Fibroblast of skin of right biceps (primary cell): ENCODE measurements at regions not wholly inside any gene's neighbourhood (a gene's known extent, or its start where the extent isn't known, plus 50 kb on each side); places are given as distances from the start of the nearest gene placed in this dataset.
"Not testable (repeated sequence)": the region's sequence is repeated elsewhere in the genome, so short reads cannot be mapped to it uniquely, and the experiment has no call there.

Experiments
- DNase-seq: peaks from one replicate; pipeline ENCODE4 v3.0.0-alpha.2; 2013

DNA sequence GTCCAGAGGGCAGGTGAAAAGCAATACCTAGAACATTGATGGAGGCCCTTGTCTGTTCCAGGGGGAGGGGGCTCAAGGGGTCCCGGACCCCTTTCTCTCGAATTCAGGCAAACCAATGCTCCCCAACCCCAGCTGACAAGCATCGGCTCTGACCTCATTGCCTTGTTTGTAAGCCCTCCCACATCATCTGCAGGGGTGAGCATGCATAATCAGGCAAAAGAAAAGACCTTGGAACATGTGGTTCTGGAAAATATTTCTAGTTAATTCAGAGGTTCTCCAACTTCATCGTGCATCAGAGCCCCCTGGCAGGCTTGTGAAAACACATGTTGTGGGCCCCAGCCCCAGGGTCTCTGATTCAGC, 231.3 kb downstream of the TOMM20 start:
- DNase-seq = no peak

DNA sequence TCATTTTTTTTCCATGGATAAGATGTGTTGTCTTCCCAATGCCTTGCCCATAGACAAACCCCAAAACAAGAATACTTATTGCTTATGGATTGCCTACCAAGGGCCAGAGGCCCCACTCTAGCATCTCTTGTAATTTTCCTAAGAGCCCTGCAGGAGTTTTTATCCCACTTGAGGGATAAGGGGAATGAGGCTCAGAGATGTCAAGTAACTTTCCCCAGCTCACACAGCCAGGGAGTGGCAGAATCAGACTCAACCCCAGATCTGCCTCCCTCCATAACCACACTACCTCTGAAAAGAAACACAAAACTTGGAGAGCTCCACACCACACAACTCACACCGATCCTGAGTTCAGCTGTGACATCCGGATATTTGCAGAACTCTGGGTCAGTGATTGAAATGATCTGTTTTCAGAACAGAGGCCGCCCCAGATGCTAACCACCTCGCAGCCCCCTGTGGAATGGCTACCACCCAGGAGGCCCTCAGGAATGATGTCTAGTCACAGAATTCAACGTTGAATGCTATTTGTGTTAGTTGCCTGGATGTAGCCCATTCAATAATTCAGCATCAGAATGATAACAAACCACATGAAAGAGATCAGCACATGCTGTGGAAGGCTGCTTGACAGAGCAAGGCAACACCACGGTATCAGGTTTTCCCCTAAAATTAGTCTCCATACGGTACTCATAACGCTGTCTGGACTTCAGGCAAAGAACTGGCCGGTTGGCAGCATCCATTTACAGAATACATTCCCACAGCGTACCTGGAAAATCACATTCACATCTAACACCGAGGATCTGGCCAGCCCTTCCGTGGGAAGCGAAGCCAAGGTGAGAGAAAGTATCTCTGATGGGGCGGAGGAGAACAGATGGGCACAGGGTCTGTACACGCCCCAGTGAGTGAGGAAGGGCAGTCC, 231.9 kb downstream of the TOMM20 start:
- DNase-seq = peak; percentile 68

DNA sequence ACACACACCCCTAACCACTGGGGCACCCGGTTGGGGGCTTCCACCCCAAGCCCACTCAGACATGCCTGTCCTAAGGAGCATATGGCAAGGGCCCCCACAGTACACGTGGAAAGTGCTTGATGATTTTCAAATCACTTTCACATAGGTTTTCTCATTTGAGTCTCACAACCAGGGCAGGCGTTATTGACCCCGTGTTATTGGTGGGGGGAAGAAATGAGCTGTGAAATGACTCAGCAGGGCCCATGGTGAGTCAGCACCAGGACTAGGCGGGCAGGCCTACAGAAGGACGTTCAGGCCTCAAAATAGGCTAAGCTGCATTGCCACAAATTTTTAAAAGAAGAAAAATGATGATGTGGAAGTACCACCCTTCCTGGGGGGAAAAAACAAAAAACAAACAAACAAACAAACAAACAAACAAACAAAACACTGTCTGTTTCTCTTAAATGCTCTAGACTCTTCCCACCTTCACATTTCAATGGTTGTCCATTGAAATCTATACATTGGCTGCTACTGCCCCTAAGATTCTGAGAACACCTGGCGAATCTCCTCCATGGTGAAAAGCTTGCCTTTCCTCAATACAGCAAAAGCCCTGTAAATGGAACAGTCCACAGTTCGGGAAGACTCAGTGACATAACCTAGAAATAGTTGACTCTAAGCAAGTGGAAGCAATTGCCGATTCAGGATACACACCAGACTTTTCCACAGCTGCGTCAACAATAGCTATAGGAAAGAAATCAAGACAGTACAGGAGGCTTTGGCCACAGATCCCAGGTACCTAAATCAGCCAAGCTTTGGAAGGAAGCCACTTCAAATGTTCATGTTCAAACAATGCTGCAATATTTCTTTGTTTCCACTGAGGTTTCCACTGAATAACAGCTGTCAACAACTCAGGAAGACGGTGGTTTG, 234.7 kb downstream of the TOMM20 start:
- peak; percentile 88 for DNase-seq

DNA sequence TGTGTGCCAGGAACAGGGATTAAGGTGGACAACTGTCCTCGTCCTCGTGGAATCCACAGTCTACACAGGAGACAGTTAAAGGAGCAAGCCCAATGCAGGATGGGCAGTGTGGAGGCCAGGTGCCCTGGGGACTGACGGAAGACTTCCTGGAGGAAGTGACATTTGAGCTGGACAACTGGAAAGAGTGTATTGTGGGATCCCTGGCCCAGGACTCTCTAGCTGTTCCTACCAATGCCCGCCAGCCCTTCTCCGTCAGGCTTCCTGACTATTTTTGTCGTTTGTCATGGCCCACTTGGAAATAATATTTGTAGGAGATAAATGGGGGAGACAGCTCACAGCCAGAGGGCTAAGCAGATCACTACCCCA, 235.3 kb downstream of the TOMM20 start:
- DNase-seq = no peak

DNA sequence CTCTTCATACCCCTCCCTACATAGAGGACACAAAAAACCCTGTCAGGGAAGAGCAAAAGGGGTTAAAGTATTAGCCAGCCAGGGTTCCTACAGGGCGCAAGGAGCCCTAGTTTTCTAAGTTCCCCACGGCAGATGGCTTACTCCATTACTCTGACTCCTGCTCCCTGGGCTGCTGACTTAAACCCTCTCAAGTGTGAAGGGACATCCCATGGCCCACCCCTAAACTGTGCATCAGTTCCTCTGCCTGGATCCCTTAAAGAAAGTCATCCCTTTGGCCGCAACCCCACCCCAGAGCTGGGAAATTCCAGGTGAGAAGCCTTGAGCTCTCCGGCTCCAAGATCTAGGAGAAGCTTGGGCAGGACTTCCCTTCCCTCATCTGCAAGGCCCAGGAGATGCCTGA, 236.0 kb downstream of the TOMM20 start:
- no peak for DNase-seq

DNA sequence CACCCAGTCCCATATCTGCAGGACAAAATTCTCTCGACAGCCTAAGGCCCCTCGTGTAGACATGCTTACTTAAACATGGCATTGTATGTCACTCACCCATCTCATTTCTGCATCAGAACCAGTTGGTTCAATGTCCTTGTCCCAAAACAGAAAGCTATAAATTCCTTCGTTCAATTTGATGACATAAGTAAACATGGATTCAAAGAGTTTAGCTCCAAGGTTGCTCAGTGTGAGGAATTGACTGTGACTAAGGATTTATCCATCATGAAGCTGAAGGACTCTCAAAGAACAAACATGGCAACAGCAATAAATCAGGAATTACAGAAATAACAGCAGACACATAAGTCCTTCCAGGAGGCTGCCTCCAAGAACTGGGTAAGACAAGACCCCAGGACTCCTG, 237.2 kb downstream of the TOMM20 start:
- no peak for DNase-seq

DNA sequence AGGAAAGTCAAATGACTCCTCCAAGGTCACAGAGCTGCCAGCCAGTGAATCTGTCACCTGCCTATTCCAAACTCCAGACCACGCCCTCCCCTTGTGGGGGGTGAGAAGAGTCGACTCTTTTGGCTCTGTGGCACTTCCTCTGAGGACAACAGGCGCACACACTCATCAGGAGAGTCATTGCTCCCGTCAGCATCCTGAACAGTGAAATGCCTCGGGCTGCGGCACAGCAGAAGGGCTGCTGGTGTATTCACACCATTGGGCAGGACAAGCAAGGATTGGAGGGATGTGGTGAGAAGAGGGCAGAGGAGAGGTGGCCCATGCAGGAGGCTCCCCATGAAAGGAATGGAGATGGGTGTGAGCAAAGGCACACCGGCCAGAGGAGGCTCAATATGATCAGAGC, 239.0 kb downstream of the TOMM20 start:
- no peak for DNase-seq

DNA sequence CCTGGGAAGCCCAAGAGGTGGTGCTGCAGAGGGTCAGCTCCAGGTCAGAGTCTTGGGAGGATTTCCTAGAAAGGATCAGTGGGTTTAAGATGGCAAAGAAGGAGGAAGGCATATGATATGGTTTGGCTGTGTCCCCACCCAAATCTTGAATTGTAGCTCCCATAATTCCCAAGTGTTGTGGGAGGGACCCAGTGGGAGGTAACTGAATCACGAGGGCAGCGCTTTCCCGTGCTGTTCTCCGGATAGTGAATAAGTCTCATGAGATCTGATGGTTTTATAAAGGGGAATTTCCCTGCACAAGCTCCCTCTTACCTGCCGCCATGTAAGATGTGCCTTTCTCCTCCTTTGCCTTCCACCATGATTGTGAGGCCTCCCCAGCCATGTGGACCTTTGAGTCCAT, 240.4 kb downstream of the TOMM20 start:
- DNase-seq = not testable (repeated sequence)

DNA sequence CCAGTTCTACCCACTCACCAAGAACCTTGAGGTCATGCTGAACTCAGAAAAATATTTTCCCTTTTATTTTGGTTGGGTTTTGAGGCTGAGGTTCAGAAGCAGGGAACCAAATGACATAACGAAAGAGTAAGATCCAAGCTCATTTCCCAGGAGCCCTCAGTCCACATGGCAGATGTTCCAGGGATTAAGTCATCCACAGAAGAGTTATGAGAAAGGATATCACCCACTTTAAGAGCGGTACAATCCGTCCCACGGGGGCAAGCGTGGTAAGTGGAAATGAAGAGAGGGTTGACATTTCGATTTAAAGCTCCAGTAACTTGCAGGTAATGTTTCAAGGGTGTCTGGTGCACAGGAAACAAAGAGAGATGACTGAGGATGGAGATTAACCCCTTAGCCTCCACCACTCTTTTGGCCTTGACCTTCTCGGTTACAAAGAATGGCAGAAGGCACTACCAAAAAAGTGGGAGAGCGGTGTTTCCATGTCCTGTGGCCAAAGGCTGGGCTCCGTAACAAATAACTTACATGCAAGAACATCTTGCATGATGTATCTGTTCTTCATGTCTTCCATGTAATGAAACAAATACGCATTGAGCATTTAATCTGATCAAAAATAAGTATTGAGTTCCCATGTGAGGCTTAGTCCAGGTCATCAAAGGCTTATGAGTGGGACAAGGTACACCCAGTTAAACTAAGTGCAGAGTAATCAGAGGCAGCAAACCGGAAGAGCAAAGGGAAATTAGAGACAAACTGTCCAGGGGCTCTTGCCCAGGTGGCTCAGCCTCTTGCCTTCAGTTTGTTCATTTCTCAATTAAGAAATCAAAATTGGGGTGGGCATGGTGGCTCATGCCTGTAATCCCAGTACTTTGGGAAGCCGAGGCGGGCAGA, 241.4 kb downstream of the TOMM20 start:
- DNase-seq = peak; percentile 51

DNA sequence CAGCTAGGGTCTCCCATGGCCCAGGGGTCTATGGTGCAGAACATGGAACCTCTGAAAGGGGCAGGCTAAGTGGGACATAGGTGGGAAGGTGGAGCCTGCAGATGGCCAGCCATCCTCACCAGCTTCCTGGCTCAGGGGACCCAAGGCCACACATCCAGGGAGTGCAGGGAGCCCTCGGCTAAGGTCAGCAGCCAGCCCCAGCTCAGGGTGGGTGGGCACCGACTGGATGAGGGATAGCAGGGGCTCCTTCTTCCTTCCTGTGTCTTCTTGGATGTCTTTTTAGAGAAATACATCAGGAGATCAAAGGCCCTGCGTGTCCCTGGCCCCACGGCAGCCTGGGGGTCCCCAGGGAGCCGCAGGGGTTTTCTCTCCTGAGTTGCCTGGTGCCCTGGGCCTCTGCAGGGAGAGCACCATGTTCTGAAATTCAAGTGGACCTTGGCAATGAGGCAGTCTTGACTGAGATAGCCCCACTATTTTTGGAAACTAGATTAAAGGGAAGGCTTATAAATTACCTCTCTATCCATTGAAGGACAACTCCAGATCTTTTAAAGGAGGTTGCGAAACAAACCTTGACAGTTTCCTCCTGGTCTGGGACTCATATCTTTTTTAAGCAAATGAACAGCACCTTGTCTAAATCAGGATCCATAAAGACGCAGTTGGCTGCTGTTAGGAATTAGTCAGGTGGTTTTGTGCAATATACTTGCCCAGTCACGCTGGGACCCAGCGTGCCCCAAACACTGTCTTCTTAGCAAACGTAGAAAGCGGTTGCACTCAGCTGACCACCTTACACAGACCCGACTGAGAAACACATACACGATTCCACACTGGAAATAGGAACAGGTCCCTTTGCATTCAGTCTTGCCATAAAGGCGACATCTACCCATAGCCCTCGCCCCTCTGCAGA, 242.3 kb downstream of the TOMM20 start:
- no peak for DNase-seq

DNA sequence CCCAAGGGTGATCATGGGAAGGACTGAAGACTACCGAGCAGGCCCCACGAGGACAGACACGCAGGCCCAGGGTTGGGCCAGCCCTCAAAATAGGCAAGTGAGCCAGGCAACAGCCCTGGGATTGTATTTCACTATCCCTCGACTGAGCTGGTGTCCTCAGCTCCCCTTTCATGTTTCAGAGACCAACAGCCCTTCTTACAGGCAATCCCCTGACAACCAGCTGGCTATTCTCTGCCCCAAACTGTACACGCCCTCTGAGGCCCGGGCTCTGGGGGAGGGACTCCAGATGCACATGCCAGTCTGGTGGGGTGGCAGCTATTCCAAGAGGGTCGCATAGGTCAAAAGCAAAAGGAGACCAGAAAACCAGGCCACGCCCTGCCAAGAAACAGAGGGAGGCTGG, 243.0 kb downstream of the TOMM20 start:
- DNase-seq = no peak

DNA sequence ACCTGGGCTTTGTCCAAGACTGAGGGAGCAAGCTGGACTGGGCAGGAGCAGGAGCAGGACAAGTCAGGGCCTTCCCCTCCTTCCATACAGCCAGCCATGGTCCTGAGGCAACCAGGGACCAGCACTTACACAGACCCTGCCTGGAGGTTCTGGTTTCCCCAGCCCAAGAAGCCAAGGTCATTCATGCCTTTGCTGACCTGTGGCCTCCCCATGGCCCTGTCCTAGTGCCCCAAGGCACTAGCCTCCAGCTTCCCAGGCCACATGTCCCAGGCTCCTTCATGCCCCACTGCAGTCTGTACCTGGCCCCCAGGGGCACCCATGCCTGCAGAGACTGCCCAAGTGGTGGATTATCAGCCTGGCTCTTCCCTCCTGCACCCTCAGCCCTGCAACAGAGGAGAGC, 243.9 kb downstream of the TOMM20 start:
- DNase-seq = no peak

DNA sequence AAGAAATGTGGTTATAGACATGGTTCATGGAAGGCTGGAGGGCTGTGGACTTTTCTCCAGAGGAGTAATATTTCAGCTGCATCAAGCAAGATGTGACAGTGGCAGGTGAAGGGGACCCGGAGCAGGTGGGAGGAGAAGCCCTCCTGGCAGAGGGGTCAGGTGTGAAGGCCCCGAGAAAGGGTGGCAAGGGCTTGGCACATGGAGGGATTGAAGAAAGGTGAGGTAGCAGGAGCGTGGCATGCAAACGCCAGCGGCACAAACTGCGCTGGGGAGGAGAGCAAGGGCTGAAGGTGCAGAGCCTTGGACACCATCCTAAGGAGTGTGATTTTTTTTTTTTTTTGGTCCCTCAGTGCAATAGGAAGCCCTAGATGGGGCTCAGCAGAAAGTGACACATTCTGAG, 244.6 kb downstream of the TOMM20 start:
- DNase-seq = no peak

DNA sequence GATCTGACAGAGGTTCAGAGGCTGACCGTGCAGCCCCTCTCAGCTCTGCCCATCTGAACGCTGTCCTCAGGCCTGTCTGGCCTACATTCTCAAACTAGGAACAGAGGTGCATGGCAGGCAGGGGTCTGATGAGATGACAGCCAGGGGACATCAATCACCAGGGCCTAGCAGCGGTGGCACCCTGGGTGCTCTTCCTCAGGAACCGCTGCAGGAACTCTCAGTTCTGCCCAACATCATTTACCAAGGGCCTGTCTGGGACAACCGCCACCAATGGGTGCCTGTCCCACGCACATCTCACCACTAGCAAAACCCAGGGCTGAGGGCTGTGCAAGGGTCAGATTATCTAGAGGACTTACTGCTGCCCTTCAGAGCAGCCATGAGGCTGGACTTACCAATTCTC, 245.7 kb downstream of the TOMM20 start:
- DNase-seq = no peak

DNA sequence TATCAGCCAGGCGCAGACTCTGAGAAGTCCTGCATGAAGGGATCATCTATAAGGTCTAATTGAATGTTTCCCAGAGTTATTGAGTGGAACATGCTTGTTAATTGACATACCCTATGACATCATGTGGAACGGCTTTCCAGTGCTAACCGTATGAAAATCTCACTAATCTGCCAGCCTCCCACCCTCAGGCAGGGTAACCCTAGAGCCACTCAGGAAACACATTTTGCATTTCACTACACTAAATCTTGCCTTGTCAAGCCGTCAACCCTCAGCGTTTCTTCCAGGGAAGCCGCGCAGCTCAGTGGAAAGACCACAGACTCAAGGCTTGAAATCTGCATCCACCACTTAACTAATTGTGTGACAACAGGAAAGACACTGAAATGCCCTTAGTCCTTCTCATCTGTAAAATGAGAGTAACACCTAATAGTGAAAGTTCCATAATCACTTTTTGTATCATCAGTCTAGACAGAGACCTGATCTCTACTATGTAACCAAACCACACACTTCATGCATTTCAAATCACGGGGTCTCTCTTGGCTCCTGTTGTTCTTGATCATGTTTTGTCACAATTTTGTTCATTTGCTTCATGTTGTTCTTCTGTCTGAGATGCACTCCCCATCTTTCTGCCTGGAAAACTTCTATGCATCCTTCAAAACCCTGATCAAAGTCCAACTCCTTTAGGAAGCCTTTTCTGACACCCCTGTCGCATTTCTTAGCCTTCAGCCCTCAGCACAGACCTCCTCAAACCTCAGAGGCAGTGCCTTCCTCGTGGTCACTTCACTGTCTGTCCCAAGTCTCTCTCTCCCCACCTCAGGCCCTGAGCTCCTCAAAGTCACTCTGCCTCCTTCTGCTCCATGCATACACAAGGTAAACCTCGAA, 246.5 kb downstream of the TOMM20 start:
- no peak for DNase-seq

DNA sequence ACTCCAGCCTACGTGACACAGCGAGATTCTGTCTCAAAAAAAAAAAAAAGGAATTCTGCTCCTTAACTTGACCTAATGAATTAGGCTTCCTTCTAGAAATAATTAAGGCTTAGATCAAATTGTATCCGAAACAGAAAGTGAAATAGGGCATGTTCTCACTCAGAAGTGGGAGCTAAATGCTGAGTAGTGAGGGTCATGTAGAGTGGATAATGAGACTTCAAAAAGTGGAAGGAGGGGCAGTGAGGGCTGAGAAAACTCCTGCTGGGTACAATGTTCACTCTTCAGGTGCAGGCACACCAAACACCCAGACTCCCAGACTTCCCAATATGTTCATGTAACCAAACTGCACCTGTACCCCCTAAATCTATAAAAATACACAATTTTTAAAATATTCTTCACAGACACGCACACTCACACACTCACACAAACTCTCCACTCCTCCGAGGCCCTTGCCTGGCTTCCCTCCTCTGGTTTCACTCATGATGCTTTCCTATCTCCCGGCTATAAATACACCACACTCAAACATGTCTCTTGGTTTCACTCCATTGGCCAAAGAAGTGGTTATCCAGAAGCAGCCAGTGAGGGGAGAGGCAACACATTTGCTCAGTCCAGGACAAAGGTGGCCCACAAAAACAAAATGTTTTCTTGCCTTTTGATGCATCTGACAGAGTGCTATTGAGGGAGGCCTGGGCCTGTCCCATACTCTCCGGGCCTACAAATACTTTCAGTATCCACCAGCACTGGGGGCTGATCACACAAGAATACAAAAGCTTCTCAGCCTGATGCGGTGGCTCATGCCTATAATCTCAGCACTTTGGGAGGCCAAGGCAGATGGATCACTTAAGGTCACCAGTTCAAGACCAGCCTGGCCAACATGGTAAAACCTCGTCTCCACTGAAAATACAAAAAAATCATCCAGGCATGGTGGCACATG, 249.2 kb downstream of the TOMM20 start:
- no peak for DNase-seq

DNA sequence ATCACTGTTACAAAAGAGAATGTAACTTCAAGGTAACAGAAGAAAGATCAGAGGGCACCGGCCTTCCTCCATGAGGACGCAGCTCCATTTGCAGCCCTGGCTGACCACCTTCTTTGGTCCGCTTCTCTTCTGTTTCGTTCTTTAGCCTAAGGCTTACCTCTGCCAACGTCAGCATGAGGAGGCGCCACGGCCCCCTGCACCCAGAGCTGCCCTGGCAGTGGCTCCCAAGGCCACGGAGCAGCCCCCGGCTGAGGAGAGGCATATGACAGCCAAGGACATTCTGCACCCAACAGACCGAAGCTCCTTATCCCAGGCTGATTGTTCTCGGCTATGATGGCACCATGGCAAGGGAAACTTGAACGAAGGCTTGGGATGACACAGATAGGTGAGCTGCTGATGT, 250.3 kb downstream of the TOMM20 start:
- no peak for DNase-seq

DNA sequence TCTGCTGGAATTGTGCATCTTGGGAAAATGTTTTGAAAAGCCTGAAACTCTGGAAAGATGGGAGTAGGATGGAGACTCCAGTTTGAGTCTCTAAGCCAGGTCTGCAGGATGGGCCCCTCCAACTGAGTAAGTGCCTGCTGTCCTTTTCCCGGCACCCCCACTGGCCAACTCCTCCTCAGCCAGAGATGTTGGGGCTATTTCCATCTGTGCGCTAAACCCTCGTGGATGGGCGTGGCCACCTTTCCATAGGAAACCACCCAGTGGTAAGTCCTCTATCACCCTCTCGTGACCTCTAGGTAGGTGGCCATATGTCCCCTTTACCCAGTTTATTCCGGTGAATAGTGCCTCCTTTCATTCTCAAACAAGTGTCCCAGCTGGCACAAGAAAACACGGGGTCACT, 250.9 kb downstream of the TOMM20 start:
- no peak for DNase-seq

DNA sequence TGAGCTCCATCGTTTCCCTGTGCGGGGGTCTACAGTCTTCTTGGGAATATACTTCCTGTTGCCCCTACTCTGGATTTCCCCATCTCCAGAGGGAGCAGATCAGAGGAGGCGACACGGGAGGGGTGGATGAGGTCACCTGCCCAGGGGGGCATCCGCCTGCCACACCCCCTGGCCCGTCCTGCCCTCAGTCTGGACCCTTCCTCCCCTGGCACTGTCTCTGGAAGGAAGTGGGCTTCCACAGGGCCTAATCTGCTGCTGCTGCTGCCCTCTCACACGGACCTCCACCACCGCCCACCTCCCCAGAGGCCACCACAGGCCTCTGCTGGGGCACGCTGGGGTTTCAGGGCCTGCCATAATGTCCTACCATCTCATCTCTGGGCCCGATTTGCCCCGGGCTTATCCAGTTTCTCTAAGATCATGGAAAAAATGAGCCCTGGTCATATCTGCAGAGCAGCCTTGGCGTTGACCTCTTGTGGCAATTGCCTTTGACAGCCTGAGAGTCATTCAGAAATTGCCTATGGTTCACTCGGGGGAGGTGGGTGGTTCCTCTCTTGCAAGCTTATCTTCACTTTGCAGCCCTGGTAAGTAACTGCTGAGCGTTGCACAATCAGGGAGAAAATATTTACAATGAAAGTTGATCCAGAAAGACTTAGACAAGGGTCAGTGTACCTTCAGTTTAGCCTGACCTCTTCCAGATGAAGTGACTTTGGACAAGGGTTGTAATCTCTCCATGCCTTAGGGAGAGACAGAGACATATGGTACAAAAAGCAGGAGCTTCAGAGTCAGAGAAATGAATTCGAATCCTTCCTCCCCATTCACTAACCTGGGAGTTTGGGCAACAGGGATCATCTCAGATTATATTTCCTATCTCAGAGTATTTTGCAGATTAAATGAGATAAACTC, 252.4 kb downstream of the TOMM20 start:
- DNase-seq = no peak
